Endothelial cell of umbilical vein (primary cell): ENCODE measurements at regions not wholly inside any gene's neighbourhood (a gene's known extent, or its start where the extent isn't known, plus 50 kb on each side); places are given as distances from the start of the nearest gene placed in this dataset.

Source experiments
- CTCF ChIP-seq, 2 donors: IDR thresholded peaks; 1 replicate in 1 of 2; 2 replicates in 1 of 2; pipeline ENCODE4 v1.5.1; 2011; ENCODE audit warnings: low read length in 2 of 2, mild to moderate bottlenecking in 2 of 2, moderate library complexity in 2 of 2, control low read depth in 1 of 2, inconsistent platforms in 1 of 2, low read depth in 1 of 2; ENCODE audit not compliant: insufficient read depth in 1 of 2; ENCODE audit errors: extremely low read depth in 1 of 2
- POLR2A ChIP-seq: IDR thresholded peaks from 2 replicates; pipeline ENCODE4 v1.6.1; 2012; ENCODE audit warnings: low read depth, mild to moderate bottlenecking, control low read depth, low read length

- TF ChIP-seq POLR2A (no peak), CTCF (IDR thresholded peaks at IDR 0.05; ENCODE audit: extremely low read depth in 1 of 2, insufficient read depth in 1 of 2, low read depth in 1 of 2, low read length in 2 of 2) (no peak)
Measured at GRCh38 chr15:93800805-93801204, 430.6 kb upstream of the MCTP2 start.
